Suprapubic skin (tissue), 3 donors: ENCODE measurements at regions not wholly inside any gene's neighbourhood (a gene's known extent, or its start where the extent isn't known, plus 50 kb on each side); places are given as distances from the start of the nearest gene placed in this dataset.

ENCODE experiments used
- POLR2A ChIP-seq, 2 donors: fragments of 450-650 bp; IDR thresholded peaks; one replicate each; pipeline ENCODE4 v1.6.1; 2017; ENCODE audit warnings: antibody characterized with exemption in 2 of 2, mild to moderate bottlenecking in 2 of 2, moderate library complexity in 2 of 2
- TF ChIP-seq, protein P1 (sequence below), 2 donors: fragments of 200-600 bp in 1 of 2; fragments of 450-650 bp in 1 of 2; sonication (generic) in 1 of 2; IDR thresholded peaks; one replicate each; pipeline ENCODE4 v1.5.1; 2016 to 2019; ENCODE audit warnings: antibody characterized with exemption in 2 of 2, mild to moderate bottlenecking in 1 of 2, moderate library complexity in 1 of 2

DNA sequence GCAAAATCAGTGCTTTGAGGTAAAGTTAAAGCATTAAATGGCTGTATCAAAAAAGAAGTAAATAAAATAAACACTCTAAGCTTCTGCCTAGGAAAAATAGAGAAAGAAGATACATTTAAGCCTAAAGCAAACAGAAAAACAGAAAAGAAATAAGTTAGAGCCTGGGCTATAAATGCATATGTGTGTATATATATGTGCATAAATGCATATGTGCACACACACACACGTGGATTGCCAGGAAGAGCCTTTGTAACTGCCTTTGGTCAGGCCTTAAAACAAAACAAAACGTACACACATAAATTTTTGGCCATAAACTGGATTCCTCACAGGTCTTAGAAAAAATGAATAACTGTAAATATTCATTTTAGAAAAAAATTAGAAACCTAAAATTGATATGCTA is 925.8 kb downstream of the MRPL39 start:
- TF ChIP-seq, protein P1, sequence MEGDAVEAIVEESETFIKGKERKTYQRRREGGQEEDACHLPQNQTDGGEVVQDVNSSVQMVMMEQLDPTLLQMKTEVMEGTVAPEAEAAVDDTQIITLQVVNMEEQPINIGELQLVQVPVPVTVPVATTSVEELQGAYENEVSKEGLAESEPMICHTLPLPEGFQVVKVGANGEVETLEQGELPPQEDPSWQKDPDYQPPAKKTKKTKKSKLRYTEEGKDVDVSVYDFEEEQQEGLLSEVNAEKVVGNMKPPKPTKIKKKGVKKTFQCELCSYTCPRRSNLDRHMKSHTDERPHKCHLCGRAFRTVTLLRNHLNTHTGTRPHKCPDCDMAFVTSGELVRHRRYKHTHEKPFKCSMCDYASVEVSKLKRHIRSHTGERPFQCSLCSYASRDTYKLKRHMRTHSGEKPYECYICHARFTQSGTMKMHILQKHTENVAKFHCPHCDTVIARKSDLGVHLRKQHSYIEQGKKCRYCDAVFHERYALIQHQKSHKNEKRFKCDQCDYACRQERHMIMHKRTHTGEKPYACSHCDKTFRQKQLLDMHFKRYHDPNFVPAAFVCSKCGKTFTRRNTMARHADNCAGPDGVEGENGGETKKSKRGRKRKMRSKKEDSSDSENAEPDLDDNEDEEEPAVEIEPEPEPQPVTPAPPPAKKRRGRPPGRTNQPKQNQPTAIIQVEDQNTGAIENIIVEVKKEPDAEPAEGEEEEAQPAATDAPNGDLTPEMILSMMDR (IDR thresholded peaks at IDR 0.05): no peak
- no peak for TF ChIP-seq POLR2A (IDR thresholded peaks at IDR 0.05)
